ENCODE measurements at regions not wholly inside any gene's neighbourhood (a gene's known extent, or its start where the extent isn't known, plus 50 kb on each side); places are given as distances from the start of the nearest gene placed in this dataset.

DNA sequence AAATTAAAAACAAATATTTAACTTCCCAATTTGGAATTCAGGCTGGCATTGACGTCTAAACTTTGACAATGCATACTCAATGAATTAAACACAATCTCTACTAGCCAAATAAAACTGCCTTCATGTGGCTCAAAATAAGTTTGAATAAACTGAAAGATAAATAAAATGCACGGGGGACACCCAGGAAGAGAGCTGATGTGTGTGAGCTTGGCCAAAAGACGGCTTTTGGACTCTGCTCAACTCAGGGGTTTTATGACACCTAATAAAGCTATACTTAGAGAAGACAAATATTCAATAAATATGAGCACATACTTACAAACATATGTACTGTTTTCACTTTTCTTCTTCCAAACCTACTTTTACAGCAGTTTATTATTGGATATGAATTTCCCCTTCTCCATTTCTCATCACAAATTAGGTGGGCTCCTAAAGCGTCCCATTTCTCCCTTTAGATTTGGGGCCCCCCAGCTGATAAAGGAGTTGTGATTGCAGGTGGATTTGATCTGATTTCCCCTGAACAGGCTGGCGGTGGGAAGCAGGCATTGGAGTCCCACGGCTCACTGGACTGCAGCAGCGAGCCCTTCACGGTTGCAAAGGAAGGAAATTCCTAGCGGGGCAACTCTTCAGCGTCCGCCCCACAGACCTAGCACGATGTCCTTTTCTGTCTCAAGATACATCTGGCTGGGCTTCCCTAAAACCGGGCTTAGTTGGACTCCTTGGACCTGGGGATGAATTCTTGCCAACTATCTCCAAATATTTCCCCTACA is 79.6 kb downstream of the INSIG1 start:
- Histone ChIP-seq H3K4me3 (ENCODE audit: low read length in 2 of 2) (no peak overlapping the region), H2AFZ (ENCODE audit: low read length) (peak overlapping the region; percentile 75), H3K14ac (ENCODE audit: low read length) (no peak overlapping the region), H3K18ac (ENCODE audit: low read length) (no peak overlapping the region), H3K4me2 (ENCODE audit: insufficient read depth, low read length, poor library complexity, severe bottlenecking) (no peak overlapping the region), H3K36me3 (replicated peaks in 1 of 2; ENCODE audit: control insufficient read depth in 2 of 2, insufficient read depth in 2 of 2, low read length in 2 of 2) (no peaks in the 10 kb centered on the region), H3K4ac (ENCODE audit: low read length) (no peak overlapping the region), H3K9me3 (replicated peaks in 1 of 2; ENCODE audit: control insufficient read depth in 2 of 2, insufficient read depth in 1 of 2, low read depth in 1 of 2, low read length in 2 of 2) (peaks cover 0 to 8% of the 10 kb centered on the region in 2 donors), H2BK5ac (ENCODE audit: low read length) (no peak overlapping the region), H2BK15ac (ENCODE audit: low read length) (no peak overlapping the region), H3K27ac (replicated peaks; ENCODE audit: low read length) (no peak overlapping the region), H4K8ac (ENCODE audit: low read depth, low read length) (no peak overlapping the region), H3K23ac (ENCODE audit: low read depth, low read length, poor library complexity) (no peak overlapping the region), H3K27me3 (ENCODE audit: control insufficient read depth in 3 of 3, insufficient read depth in 3 of 3, low read depth in 1 of 3, low read length in 3 of 3) (peaks cover 74 to 98% (median 89%) of the 10 kb centered on the region in 3 experiments), H2BK12ac (ENCODE audit: low read length) (no peak overlapping the region), H3K9ac (ENCODE audit: low read depth, low read length, poor library complexity) (no peak overlapping the region), H4K91ac (ENCODE audit: low read depth, low read length, poor library complexity) (no peak overlapping the region), H3K79me1 (ENCODE audit: low read depth, low read length) (no peaks in the 10 kb centered on the region), H2BK120ac (ENCODE audit: low read depth, low read length) (no peak overlapping the region), H3K4me1 (ENCODE audit: control insufficient read depth in 2 of 2, insufficient read depth in 1 of 2, low read depth in 1 of 2, low read length in 2 of 2) (peaks cover 6 to 36% of the 10 kb centered on the region in 2 donors), H2AK5ac (ENCODE audit: low read depth, low read length) (no peak overlapping the region)
- no peak for DNase-seq (ENCODE audit: low spot score)
- no CpG with 5 or more reads among the region's 13 CpGs for WGBS, 2 donors (ENCODE audit: extremely low coverage in 2 of 2, insufficient read length in 2 of 2, insufficient replicate concordance in 1 of 2)

DNA sequence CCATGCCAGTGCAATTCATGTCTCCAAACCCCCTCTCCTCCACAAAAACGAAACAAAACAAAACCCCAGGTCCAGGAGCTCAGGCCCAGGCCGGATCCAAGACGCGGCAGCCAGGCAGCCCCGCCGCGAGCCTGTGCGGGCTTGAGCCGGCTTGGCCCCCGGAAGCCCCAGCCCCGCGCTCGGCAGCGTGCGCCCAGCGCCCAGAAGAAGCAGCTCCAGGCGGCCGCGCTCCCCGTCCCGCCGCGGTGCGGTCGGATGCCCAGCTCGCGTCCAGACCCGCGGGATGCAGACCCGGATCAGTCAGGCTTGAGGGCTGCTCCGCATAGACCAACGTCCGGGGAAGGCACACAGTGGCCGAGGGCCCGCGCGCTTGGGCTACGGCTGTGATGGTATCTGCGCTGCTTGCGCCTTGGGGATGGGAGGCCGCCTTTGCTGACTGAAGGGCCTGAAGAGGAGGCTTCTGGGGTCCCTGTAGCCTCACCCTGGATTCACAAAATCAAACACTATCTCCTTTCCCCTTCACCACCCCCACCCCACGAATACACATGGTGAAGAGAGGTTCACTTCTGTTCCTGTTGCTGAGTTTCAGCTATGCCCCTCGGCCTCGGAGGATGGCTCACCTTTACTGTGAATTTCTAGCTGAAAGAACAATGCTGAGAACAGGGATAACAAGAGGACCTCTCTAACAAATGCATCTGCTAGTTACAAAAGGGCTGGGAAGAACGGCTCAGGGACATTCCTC is 79.9 kb upstream of the EN2 start:
- Histone ChIP-seq H3K79me1 (ENCODE audit: low read depth, low read length) (no peaks in the 10 kb centered on the region), H2BK15ac (ENCODE audit: low read length) (no peak overlapping the region), H3K14ac (ENCODE audit: low read length) (no peak overlapping the region), H4K8ac (ENCODE audit: low read depth, low read length) (no peak overlapping the region), H3K23ac (ENCODE audit: low read depth, low read length, poor library complexity) (peak overlapping the region; percentile 90), H3K27me3 (ENCODE audit: control insufficient read depth in 3 of 3, insufficient read depth in 3 of 3, low read depth in 1 of 3, low read length in 3 of 3) (peaks cover 71 to 98% (median 89%) of the 10 kb centered on the region in 3 experiments), H2AFZ (ENCODE audit: low read length) (peak overlapping the region; percentile 75), H3K4me3 (ENCODE audit: low read length in 2 of 2) (no peak overlapping the region), H3K36me3 (replicated peaks in 1 of 2; ENCODE audit: control insufficient read depth in 2 of 2, insufficient read depth in 2 of 2, low read length in 2 of 2) (no peaks in the 10 kb centered on the region), H3K18ac (ENCODE audit: low read length) (peak overlapping the region; percentile 81), H3K4ac (ENCODE audit: low read length) (no peak overlapping the region), H2AK5ac (ENCODE audit: low read depth, low read length) (no peak overlapping the region), H3K27ac (replicated peaks; ENCODE audit: low read length) (no peak overlapping the region), H4K91ac (ENCODE audit: low read depth, low read length, poor library complexity) (no peak overlapping the region), H3K9me3 (replicated peaks in 1 of 2; ENCODE audit: control insufficient read depth in 2 of 2, insufficient read depth in 1 of 2, low read depth in 1 of 2, low read length in 2 of 2) (peaks cover 0 to 8% of the 10 kb centered on the region in 2 donors), H3K4me1 (ENCODE audit: control insufficient read depth in 2 of 2, insufficient read depth in 1 of 2, low read depth in 1 of 2, low read length in 2 of 2) (peaks cover 6 to 44% of the 10 kb centered on the region in 2 donors), H2BK120ac (ENCODE audit: low read depth, low read length) (no peak overlapping the region), H2BK5ac (ENCODE audit: low read length) (no peak overlapping the region), H3K4me2 (ENCODE audit: insufficient read depth, low read length, poor library complexity, severe bottlenecking) (no peak overlapping the region), H3K9ac (ENCODE audit: low read depth, low read length, poor library complexity) (no peak overlapping the region), H2BK12ac (ENCODE audit: low read length) (peak overlapping the region; percentile 63)
- no peak for DNase-seq (ENCODE audit: low spot score)
- no CpG with 5 or more reads among the region's 45 CpGs for WGBS, 2 donors (ENCODE audit: extremely low coverage in 2 of 2, insufficient read length in 2 of 2, insufficient replicate concordance in 1 of 2)

DNA sequence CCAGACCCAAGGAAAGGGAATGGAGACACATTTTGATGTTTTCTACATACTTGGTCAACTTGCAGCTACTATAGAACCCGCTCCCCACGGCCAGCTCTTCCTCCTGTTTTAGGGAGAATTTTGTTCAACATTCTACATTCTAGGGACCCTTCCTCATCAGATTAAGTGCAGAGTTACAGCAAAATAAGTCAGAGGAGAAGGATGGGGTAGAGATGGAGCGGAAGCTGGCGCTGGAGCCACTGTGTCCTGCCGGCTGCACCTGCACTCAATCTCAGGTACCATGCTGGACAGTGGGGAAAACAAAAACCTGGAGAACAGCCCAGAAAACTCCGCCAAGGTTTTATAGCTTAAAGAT is 79.4 kb upstream of the EN2 start:
- Histone ChIP-seq H3K18ac (ENCODE audit: low read length) (no peak overlapping the region), H3K23ac (ENCODE audit: low read depth, low read length, poor library complexity) (no peak overlapping the region), H3K79me1 (ENCODE audit: low read depth, low read length) (no peaks in the 10 kb centered on the region), H3K9me3 (replicated peaks in 1 of 2; ENCODE audit: control insufficient read depth in 2 of 2, insufficient read depth in 1 of 2, low read depth in 1 of 2, low read length in 2 of 2) (peaks cover 0 to 8% of the 10 kb centered on the region in 2 donors), H2AK5ac (ENCODE audit: low read depth, low read length) (no peak overlapping the region), H3K4me1 (ENCODE audit: control insufficient read depth in 2 of 2, insufficient read depth in 1 of 2, low read depth in 1 of 2, low read length in 2 of 2) (peaks cover 6 to 39% of the 10 kb centered on the region in 2 donors), H3K14ac (ENCODE audit: low read length) (no peak overlapping the region), H3K27ac (replicated peaks; ENCODE audit: low read length) (no peak overlapping the region), H3K4me3 (ENCODE audit: low read length in 2 of 2) (no peak overlapping the region), H2AFZ (ENCODE audit: low read length) (no peak overlapping the region), H2BK5ac (ENCODE audit: low read length) (no peak overlapping the region), H4K91ac (ENCODE audit: low read depth, low read length, poor library complexity) (no peak overlapping the region), H3K27me3 (ENCODE audit: control insufficient read depth in 3 of 3, insufficient read depth in 3 of 3, low read depth in 1 of 3, low read length in 3 of 3) (peaks cover 67 to 98% (median 89%) of the 10 kb centered on the region in 3 experiments), H3K4ac (ENCODE audit: low read length) (no peak overlapping the region), H2BK15ac (ENCODE audit: low read length) (no peak overlapping the region), H2BK12ac (ENCODE audit: low read length) (no peak overlapping the region), H3K36me3 (replicated peaks in 1 of 2; ENCODE audit: control insufficient read depth in 2 of 2, insufficient read depth in 2 of 2, low read length in 2 of 2) (no peaks in the 10 kb centered on the region), H4K8ac (ENCODE audit: low read depth, low read length) (no peak overlapping the region), H3K4me2 (ENCODE audit: insufficient read depth, low read length, poor library complexity, severe bottlenecking) (no peak overlapping the region), H2BK120ac (ENCODE audit: low read depth, low read length) (no peak overlapping the region), H3K9ac (ENCODE audit: low read depth, low read length, poor library complexity) (no peak overlapping the region)
- WGBS, 2 donors (ENCODE audit: extremely low coverage in 2 of 2, insufficient read length in 2 of 2, insufficient replicate concordance in 1 of 2): no CpG with 5 or more reads among the region's 6 CpGs
- DNase-seq (ENCODE audit: low spot score): no peak

Data from neuronal stem cell (in vitro differentiated cells).